Keratinocyte (primary cell): ENCODE measurements at regions not wholly inside any gene's neighbourhood (a gene's known extent, or its start where the extent isn't known, plus 50 kb on each side); places are given as distances from the start of the nearest gene placed in this dataset.

Experiments
- DNase-seq: peaks from one replicate; pipeline ENCODE4 v3.0.0-alpha.2; 2011; ENCODE audit warnings: low read depth, missing footprints, low spot score
- FAIRE-seq: peaks from 2 replicates; lab custom pipeline; 2011; peaks lifted over from hg19 to GRCh38; lab: Jason Lieb, UNC
- H2AFZ ChIP-seq: 2 replicates; pipeline ENCODE4 v1.6.0; 2012; ENCODE audit warnings: low read length, control low read depth, inconsistent platforms; ENCODE audit not compliant: control insufficient read depth
- H3K27ac ChIP-seq: 2 replicates; pipeline ENCODE4 v1.5.1; 2011; ENCODE audit warnings: low read length; ENCODE audit not compliant: control insufficient read depth, insufficient read depth
- H3K27me3 ChIP-seq: 3 replicates; pipeline ENCODE4 v1.6.0; 2011; ENCODE audit warnings: low read length; ENCODE audit not compliant: control insufficient read depth, insufficient read depth; ENCODE audit errors: extremely low read depth
- H3K36me3 ChIP-seq, 2 experiments: 2 replicates in 1 of 2; 3 replicates in 1 of 2; pipeline ENCODE4 v1.5.1; 2011; ENCODE audit warnings: low read length in 2 of 2, mild to moderate bottlenecking in 1 of 2; ENCODE audit not compliant: control insufficient read depth in 2 of 2, insufficient read depth in 2 of 2; ENCODE audit errors: extremely low read depth in 1 of 2
- H3K4me1 ChIP-seq: 3 replicates; pipeline ENCODE4 v1.5.1; 2011; ENCODE audit warnings: low read length; ENCODE audit not compliant: control insufficient read depth, insufficient read depth; ENCODE audit errors: extremely low read depth
- H3K4me2 ChIP-seq: 3 replicates; pipeline ENCODE4 v1.6.0; 2011; ENCODE audit warnings: low read depth, low read length; ENCODE audit not compliant: control insufficient read depth, insufficient read depth; ENCODE audit errors: extremely low read depth
- H3K4me3 ChIP-seq, 3 experiments: fragments of 200-600 bp in 1 of 3; sonication (generic) in 1 of 3; 2 replicates in 2 of 3; 3 replicates in 1 of 3; pipeline ENCODE4 v1.5.1; 2011 to 2016; ENCODE audit warnings: low read length in 3 of 3, mild to moderate bottlenecking in 3 of 3, control low read depth in 2 of 3, inconsistent platforms in 1 of 3, low read depth in 1 of 3, mixed read lengths in 1 of 3, mixed run types in 1 of 3, moderate library complexity in 1 of 3; ENCODE audit not compliant: control insufficient read depth in 2 of 3, insufficient read depth in 2 of 3; ENCODE audit errors: extremely low read depth in 1 of 3
- H3K79me2 ChIP-seq: 2 replicates; pipeline ENCODE4 v1.6.0; 2012; ENCODE audit warnings: low read length; ENCODE audit not compliant: control insufficient read depth, insufficient read depth
- H3K9ac ChIP-seq: 3 replicates; pipeline ENCODE4 v1.6.0; 2011; ENCODE audit warnings: low read length; ENCODE audit not compliant: control insufficient read depth, insufficient read depth; ENCODE audit errors: extremely low read depth
- H3K9me1 ChIP-seq: 3 replicates; pipeline ENCODE4 v1.6.0; 2011; ENCODE audit warnings: low read length; ENCODE audit not compliant: control insufficient read depth, insufficient read depth; ENCODE audit errors: extremely low read depth
- H3K9me3 ChIP-seq: 2 replicates; pipeline ENCODE4 v1.5.1; 2012; ENCODE audit warnings: low read depth, low read length; ENCODE audit not compliant: control insufficient read depth
- H4K20me1 ChIP-seq: 3 replicates; pipeline ENCODE4 v1.6.0; 2011; ENCODE audit warnings: low read length; ENCODE audit not compliant: control insufficient read depth, insufficient read depth; ENCODE audit errors: extremely low read depth
- CTCF ChIP-seq, 3 experiments: IDR thresholded peaks in 1 of 3; conservative IDR thresholded peaks in 1 of 3; optimal IDR thresholded peaks in 1 of 3; 2 replicates in 2 of 3; 3 replicates in 1 of 3; pipeline versions ENCODE3 to v1.5.1; 2011; ENCODE audit warnings: low read length in 3 of 3, mild to moderate bottlenecking in 3 of 3, moderate library complexity in 2 of 3, control low read depth in 1 of 3, inconsistent platforms in 1 of 3; ENCODE audit not compliant: insufficient read depth in 2 of 3; ENCODE audit errors: extremely low read depth in 1 of 3
- EZH2 ChIP-seq: IDR thresholded peaks from one replicate; pipeline ENCODE4 v1.6.1; 2012; ENCODE audit warnings: inconsistent platforms, mild to moderate bottlenecking, low read length, moderate library complexity
- dilution Hi-C: fragments of 300-500 bp; cut with MboI; formaldehyde crosslinking; loops from one replicate; pipeline ENCODE4 v1.7.0; 2020; ENCODE audit warnings: low sequenced_read_pairs; ENCODE audit not compliant: extremely low pct_ligation_motif_present

DNA sequence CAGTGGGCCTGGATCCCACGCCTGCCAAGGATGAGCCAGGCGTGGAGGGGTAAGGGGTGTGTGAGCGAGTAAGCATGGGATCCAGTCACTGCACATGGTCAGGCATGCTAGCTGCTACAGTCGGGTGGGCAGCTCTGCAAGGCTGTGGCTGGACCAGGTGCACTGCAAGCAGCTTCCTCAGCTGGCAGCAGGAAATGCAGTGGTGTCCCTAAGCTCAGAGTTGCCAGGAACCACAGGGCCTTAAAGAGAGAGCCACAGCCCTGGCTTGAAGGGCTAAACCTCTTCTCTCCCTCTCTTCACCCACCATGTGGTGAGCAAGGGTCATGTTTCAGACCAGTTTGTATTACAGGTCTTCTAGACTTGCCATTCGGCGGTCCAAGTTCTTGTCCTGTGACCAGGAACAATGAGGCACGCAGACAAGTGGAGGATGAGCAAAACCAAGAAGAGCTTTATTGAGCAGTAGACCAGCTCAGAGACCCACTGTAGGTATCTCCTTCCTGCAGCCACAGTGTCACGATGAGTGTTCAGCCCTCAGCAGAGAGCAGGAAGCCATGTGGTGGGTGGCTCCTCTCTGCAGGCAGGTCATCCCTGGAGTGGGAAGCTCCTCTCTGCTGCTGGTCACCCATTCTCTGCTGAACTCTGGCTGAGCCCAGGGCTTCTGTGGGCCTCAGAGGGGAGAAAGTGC is 511.9 kb downstream of the PYDC2 start:
- H3K79me2 ChIP-seq: no peaks in the 10 kb centered on the region
- dilution Hi-C loops: no loop called here

GRCh38 chr3:191973820-191974219 is 512.9 kb downstream of the PYDC2 start:
- DNase-seq (no peak), FAIRE-seq (no peak)
- H3K36me3 ChIP-seq: no peaks in the 10 kb centered on the region
- dilution Hi-C loops: no loop called here
- H3K27ac ChIP-seq: no peak overlapping the region
- H3K9ac ChIP-seq: no peak overlapping the region
- H3K4me1 ChIP-seq: no peaks in the 10 kb centered on the region
- no peaks in the 10 kb centered on the region for H3K9me3 ChIP-seq
- no peaks in the 10 kb centered on the region for H4K20me1 ChIP-seq
- TF ChIP-seq CTCF (optimal IDR thresholded peaks at IDR 0.05 in 1 of 3, IDR thresholded peaks at IDR 0.05 in 1 of 3, conservative IDR thresholded peaks at IDR 0.05 in 1 of 3; ENCODE audit: extremely low read depth in 1 of 3, insufficient read depth in 2 of 3, low read length in 3 of 3) (no peak), EZH2 (no peak)
- no peak overlapping the region for H3K4me2 ChIP-seq
- no peaks in the 10 kb centered on the region for H3K79me2 ChIP-seq
- no peaks in the 10 kb centered on the region for H3K27me3 ChIP-seq
- H2AFZ ChIP-seq: no peak overlapping the region
- no peak overlapping the region for H3K4me3 ChIP-seq
- H3K9me1 ChIP-seq: no peaks in the 10 kb centered on the region

More for the DNA sequence above, 511.9 kb downstream of the PYDC2 start:
- DNase-seq (no peak), FAIRE-seq (no peak)
- H3K27me3 ChIP-seq: no peaks in the 10 kb centered on the region
- H2AFZ ChIP-seq: no peak overlapping the region
- TF ChIP-seq EZH2: no peak
- no peak for TF ChIP-seq CTCF (optimal IDR thresholded peaks at IDR 0.05 in 1 of 3, IDR thresholded peaks at IDR 0.05 in 1 of 3, conservative IDR thresholded peaks at IDR 0.05 in 1 of 3; ENCODE audit: extremely low read depth in 1 of 3, insufficient read depth in 2 of 3, low read length in 3 of 3)
- H4K20me1 ChIP-seq: no peaks in the 10 kb centered on the region
- H3K9me3 ChIP-seq: no peaks in the 10 kb centered on the region
- no peak overlapping the region for H3K27ac ChIP-seq
- H3K4me3 ChIP-seq: no peak overlapping the region
- no peak overlapping the region for H3K9ac ChIP-seq
- no peaks in the 10 kb centered on the region for H3K36me3 ChIP-seq
- H3K9me1 ChIP-seq: no peaks in the 10 kb centered on the region
- no peaks in the 10 kb centered on the region for H3K4me1 ChIP-seq
- H3K4me2 ChIP-seq: no peak overlapping the region
